HEK293 (cell line): ENCODE measurements at regions not wholly inside any gene's neighbourhood (a gene's known extent, or its start where the extent isn't known, plus 50 kb on each side); places are given as distances from the start of the nearest gene placed in this dataset.

ENCODE experiments used
- CTCF ChIP-seq: fragments of 450-650 bp; formaldehyde crosslinking; IDR thresholded peaks from 2 replicates; pipeline ENCODE4 v1.5.1; 2016; ENCODE audit warnings: missing biosample characterization, missing genetic modification characterization
- PATZ1 ChIP-seq: fragments of 450-650 bp; formaldehyde crosslinking; IDR thresholded peaks from 2 replicates; pipeline ENCODE4 v1.5.1; 2016; ENCODE audit warnings: missing biosample characterization, missing genetic modification characterization
- TSHZ1 ChIP-seq: fragments of 450-650 bp; formaldehyde crosslinking; IDR thresholded peaks from 2 replicates; pipeline ENCODE4 v1.5.1; 2016; ENCODE audit warnings: missing biosample characterization, missing genetic modification characterization, borderline replicate concordance
- ZNF10 ChIP-seq: fragments of 450-650 bp; formaldehyde crosslinking; IDR thresholded peaks from 2 replicates; pipeline ENCODE4 v1.5.1; 2017; ENCODE audit warnings: missing biosample characterization, missing genetic modification characterization
- ZNF280C ChIP-seq: fragments of 450-650 bp; formaldehyde crosslinking; IDR thresholded peaks from 2 replicates; pipeline ENCODE4 v1.5.1; 2016; ENCODE audit warnings: missing biosample characterization, missing genetic modification characterization
- ZNF292 ChIP-seq: fragments of 450-650 bp; formaldehyde crosslinking; IDR thresholded peaks from 2 replicates; pipeline ENCODE4 v1.5.1; 2016; ENCODE audit warnings: low read depth, missing biosample characterization, missing genetic modification characterization, borderline replicate concordance
- ZNF311 ChIP-seq: fragments of 450-650 bp; formaldehyde crosslinking; IDR thresholded peaks from 2 replicates; pipeline ENCODE4 v1.5.1; 2017; ENCODE audit warnings: missing biosample characterization, missing genetic modification characterization, borderline replicate concordance
- ZNF391 ChIP-seq: fragments of 450-650 bp; formaldehyde crosslinking; IDR thresholded peaks from 2 replicates; pipeline ENCODE4 v1.5.1; 2016; ENCODE audit warnings: low read depth, missing biosample characterization, missing genetic modification characterization, borderline replicate concordance
- ZNF645 ChIP-seq: fragments of 450-650 bp; formaldehyde crosslinking; IDR thresholded peaks from 2 replicates; pipeline ENCODE4; 2016; ENCODE audit warnings: missing biosample characterization, missing genetic modification characterization
- ZNF654 ChIP-seq: fragments of 450-650 bp; formaldehyde crosslinking; IDR thresholded peaks from 2 replicates; pipeline ENCODE4 v1.5.1; 2016; ENCODE audit warnings: low read depth, missing biosample characterization, missing genetic modification characterization
- ZNF792 ChIP-seq: fragments of 450-650 bp; formaldehyde crosslinking; IDR thresholded peaks from 2 replicates; pipeline ENCODE4 v1.5.1; 2016; ENCODE audit warnings: missing biosample characterization, missing genetic modification characterization

GRCh38 chr15:98543237-98543636 is 105.1 kb upstream of the IGF1R start:
- TF ChIP-seq ZNF280C (no peak), CTCF (tag by site-specific recombination) (no peak), ZNF10 (tag by site-specific recombination) (no peak), ZNF645 (no peak), ZNF391 (no peak), ZNF292 (no peak), PATZ1 (tag by site-specific recombination) (no peak), ZNF654 (no peak), ZNF792 (tag by site-specific recombination) (no peak), TSHZ1 (tag by site-specific recombination) (no peak), ZNF311 (tag by site-specific recombination) (no peak)
